DMS153 treated with DMSO at 0.1 percent for 48 hours (cell line): ENCODE measurements at regions not wholly inside any gene's neighbourhood (a gene's known extent, or its start where the extent isn't known, plus 50 kb on each side); places are given as distances from the start of the nearest gene placed in this dataset.

Experiments used
- DNase-seq: peaks from one replicate; lab custom pipeline; 2025; ENCODE audit not compliant: unreplicated experiment; lab: John Stamatoyannopoulos, UW

GRCh38 chr5:158135682-158136179 is 276.8 kb upstream of the CLINT1 start:
- no peak for DNase-seq

- DNase-seq: no peak
These were observed 274.4 kb upstream of the CLINT1 start for GRCh38 chr5:158133369-158133768.

- DNase-seq: no peak
These were observed 268.6 kb upstream of the CLINT1 start for GRCh38 chr5:158127536-158127935.

- DNase-seq: no peak
These were observed 267.8 kb upstream of the CLINT1 start for GRCh38 chr5:158126442-158127405.

- DNase-seq: no peak
These were observed 265.8 kb upstream of the CLINT1 start for GRCh38 chr5:158124606-158125316.

- DNase-seq: no peak
These were observed 264.6 kb upstream of the CLINT1 start for GRCh38 chr5:158123595-158123994.

GRCh38 chr5:158121678-158122077 is 262.7 kb upstream of the CLINT1 start:
- no peak for DNase-seq

GRCh38 chr5:158120760-158121159 is 261.8 kb upstream of the CLINT1 start:
- DNase-seq: no peak

- DNase-seq: no peak
These were observed 261.2 kb upstream of the CLINT1 start for GRCh38 chr5:158119961-158120723.

- no peak for DNase-seq
These were observed 258.7 kb upstream of the CLINT1 start for GRCh38 chr5:158117467-158118160.

- DNase-seq: no peak
These were observed 258.0 kb upstream of the CLINT1 start for GRCh38 chr5:158116965-158117364.

GRCh38 chr5:158115468-158115867 is 256.5 kb upstream of the CLINT1 start:
- DNase-seq: no peak

GRCh38 chr5:158108177-158108576 is 249.2 kb upstream of the CLINT1 start:
- no peak for DNase-seq

- no peak for DNase-seq
These were observed 241.5 kb upstream of the CLINT1 start for GRCh38 chr5:158100373-158100888.

GRCh38 chr5:158099571-158100105 is 240.7 kb upstream of the CLINT1 start:
- DNase-seq: no peak

- DNase-seq: no peak
These were observed 237.9 kb upstream of the CLINT1 start for GRCh38 chr5:158096835-158097234.

GRCh38 chr5:158086856-158087255 is 227.9 kb upstream of the CLINT1 start:
- no peak for DNase-seq

GRCh38 chr5:158084292-158084691 is 225.3 kb upstream of the CLINT1 start:
- no peak for DNase-seq

GRCh38 chr5:158082696-158083287 is 223.8 kb upstream of the CLINT1 start:
- no peak for DNase-seq

GRCh38 chr5:158080112-158080511 is 221.2 kb upstream of the CLINT1 start:
- DNase-seq: no peak
